SK-N-MC (cell line): ENCODE measurements at regions not wholly inside any gene's neighbourhood (a gene's known extent, or its start where the extent isn't known, plus 50 kb on each side); places are given as distances from the start of the nearest gene placed in this dataset.

Source experiments
- DNase-seq: peaks from one replicate; pipeline ENCODE4 v3.0.0-alpha.2; 2011; ENCODE audit warnings: low read depth, low spot score
- H3K27ac ChIP-seq: fragments of 200-600 bp; sonication (generic); 2 replicates; pipeline ENCODE4 v1.5.1; 2016; ENCODE audit warnings: mixed run types
- H3K36me3 ChIP-seq: fragments of 200-600 bp; sonication (generic); 2 replicates; pipeline ENCODE4 v1.6.1; 2017; ENCODE audit warnings: antibody characterized with exemption, low read length, mixed read lengths; ENCODE audit not compliant: insufficient read depth
- H3K4me3 ChIP-seq: fragments of 200-600 bp; sonication (generic); 2 replicates; pipeline ENCODE4 v1.5.1; 2016
- H3K9ac ChIP-seq: fragments of 200-600 bp; sonication (generic); 2 replicates; pipeline ENCODE4 v1.8.0; 2017; ENCODE audit warnings: mixed run types, mixed read lengths; ENCODE audit not compliant: insufficient read length
- H3K9me3 ChIP-seq: fragments of 200-600 bp; sonication (generic); 2 replicates; pipeline ENCODE4 v1.6.1; 2017; ENCODE audit warnings: low read depth, mild to moderate bottlenecking, antibody characterized with exemption, low read length, moderate library complexity, mixed read lengths
- EZH2 ChIP-seq: fragments of 200-600 bp; sonication (generic); IDR thresholded peaks from one replicate; pipeline ENCODE4 v1.6.1; 2017; ENCODE audit warnings: antibody characterized with exemption
- FOXP2 ChIP-seq: optimal IDR thresholded peaks from 2 replicates; pipeline ENCODE3; 2011; ENCODE audit warnings: mild to moderate bottlenecking, moderate library complexity; ENCODE audit not compliant: insufficient read depth; ENCODE audit errors: extremely low read length, control extremely low read depth
- POLR2AphosphoS5 ChIP-seq: IDR thresholded peaks from 2 replicates; pipeline ENCODE4 v1.6.1; 2012; ENCODE audit warnings: mild to moderate bottlenecking, low read depth, low read length, borderline replicate concordance

- TF ChIP-seq POLR2AphosphoS5 (no peak), FOXP2 (no peak), EZH2 (no peak)
- H3K4me3 ChIP-seq: no peak overlapping the region
Measured at GRCh38 chr16:9404811-9405210, 313.4 kb downstream of the HAPSTR1 start.

GRCh38 chr16:9406038-9406712 lies 314.7 kb downstream of the HAPSTR1 start:
- no peaks in the 10 kb centered on the region for H3K9me3 ChIP-seq
- no peak for DNase-seq
- no peak overlapping the region for H3K27ac ChIP-seq
- TF ChIP-seq FOXP2: no peak
- TF ChIP-seq POLR2AphosphoS5: no peak
- TF ChIP-seq EZH2: no peak
- H3K36me3 ChIP-seq: no peaks in the 10 kb centered on the region
- no peak overlapping the region for H3K4me3 ChIP-seq
- no peak overlapping the region for H3K9ac ChIP-seq

More at GRCh38 chr16:9404811-9405210, 313.4 kb downstream of the HAPSTR1 start:
- Histone ChIP-seq H3K27ac (no peak overlapping the region), H3K36me3 (no peaks in the 10 kb centered on the region), H3K9me3 (no peaks in the 10 kb centered on the region), H3K9ac (no peak overlapping the region)
- no peak for DNase-seq

- no peak for DNase-seq
- Histone ChIP-seq H3K36me3 (no peaks in the 10 kb centered on the region), H3K4me3 (no peak overlapping the region), H3K27ac (no peak overlapping the region), H3K9ac (no peak overlapping the region), H3K9me3 (no peaks in the 10 kb centered on the region)
- TF ChIP-seq FOXP2 (no peak), EZH2 (no peak), POLR2AphosphoS5 (no peak)
Measured at GRCh38 chr16:9407206-9407758, 315.8 kb downstream of the HAPSTR1 start.

- H3K9ac ChIP-seq: no peak overlapping the region
- no peaks in the 10 kb centered on the region for H3K36me3 ChIP-seq
- no peak overlapping the region for H3K4me3 ChIP-seq
- DNase-seq: no peak
- H3K9me3 ChIP-seq: no peaks in the 10 kb centered on the region
- H3K27ac ChIP-seq: no peak overlapping the region
- TF ChIP-seq POLR2AphosphoS5 (no peak), EZH2 (no peak)
Measured at GRCh38 chr16:9408297-9408878, 316.9 kb downstream of the HAPSTR1 start.

- H3K27ac ChIP-seq: no peak overlapping the region
- no peak overlapping the region for H3K4me3 ChIP-seq
- no peaks in the 10 kb centered on the region for H3K9me3 ChIP-seq
- H3K9ac ChIP-seq: no peak overlapping the region
- TF ChIP-seq FOXP2 (no peak), EZH2 (no peak), POLR2AphosphoS5 (no peak)
- no peak for DNase-seq
- no peaks in the 10 kb centered on the region for H3K36me3 ChIP-seq
Measured at GRCh38 chr16:9409560-9410493, 318.4 kb downstream of the HAPSTR1 start.

GRCh38 chr16:9411426-9411825 lies 320.0 kb downstream of the HAPSTR1 start:
- H3K36me3 ChIP-seq: no peaks in the 10 kb centered on the region
- TF ChIP-seq FOXP2 (no peak), POLR2AphosphoS5 (no peak), EZH2 (no peak)
- DNase-seq: no peak
- H3K9me3 ChIP-seq: no peaks in the 10 kb centered on the region
- H3K4me3 ChIP-seq: no peak overlapping the region
- no peak overlapping the region for H3K27ac ChIP-seq
- no peak overlapping the region for H3K9ac ChIP-seq

- no peak overlapping the region for H3K27ac ChIP-seq
- H3K9ac ChIP-seq: no peak overlapping the region
- H3K9me3 ChIP-seq: no peaks in the 10 kb centered on the region
- H3K36me3 ChIP-seq: no peaks in the 10 kb centered on the region
- no peak for DNase-seq
- no peak overlapping the region for H3K4me3 ChIP-seq
- TF ChIP-seq FOXP2 (no peak), EZH2 (no peak), POLR2AphosphoS5 (no peak)
Measured at GRCh38 chr16:9412031-9412914, 320.8 kb downstream of the HAPSTR1 start.

- no peak for TF ChIP-seq EZH2
- TF ChIP-seq FOXP2: no peak
- no peak for TF ChIP-seq POLR2AphosphoS5
- Histone ChIP-seq H3K27ac (no peak overlapping the region), H3K9ac (no peak overlapping the region), H3K4me3 (no peak overlapping the region), H3K9me3 (no peaks in the 10 kb centered on the region), H3K36me3 (no peaks in the 10 kb centered on the region)
- no peak for DNase-seq
Measured at GRCh38 chr16:9412915-9413264, 321.4 kb downstream of the HAPSTR1 start.
